Liver (tissue), 8 donors: ENCODE measurements at regions not wholly inside any gene's neighbourhood (a gene's known extent, or its start where the extent isn't known, plus 50 kb on each side); places are given as distances from the start of the nearest gene placed in this dataset.

ENCODE experiments used
- DNase-seq: peaks from one replicate; pipeline ENCODE4 v3.0.0-alpha.2; 2017; ENCODE audit warnings: low spot score
- H3K27ac ChIP-seq, 2 donors: one replicate each; pipeline ENCODE4 v1.7.0; 2013; ENCODE audit warnings: inconsistent platforms in 2 of 2, low read length in 2 of 2, control low read depth in 1 of 2, low read depth in 1 of 2, mild to moderate bottlenecking in 1 of 2
- H3K27me3 ChIP-seq, 4 donors: one replicate each; pipeline versions ENCODE4 v1.6.1 to v1.7.0; 2013; ENCODE audit warnings: low read length in 3 of 4, inconsistent platforms in 1 of 4, mild to moderate bottlenecking in 1 of 4, moderate library complexity in 1 of 4; ENCODE audit not compliant: control insufficient read depth in 4 of 4, insufficient read depth in 4 of 4
- H3K36me3 ChIP-seq, 4 donors: one replicate each; pipeline versions ENCODE4 v1.6.1 to v1.7.0; 2013; ENCODE audit warnings: low read length in 3 of 4, mild to moderate bottlenecking in 3 of 4, low read depth in 1 of 4, moderate library complexity in 1 of 4; ENCODE audit not compliant: control insufficient read depth in 4 of 4, insufficient read depth in 3 of 4
- H3K4me1 ChIP-seq, 4 donors: one replicate each; pipeline versions ENCODE4 v1.6.1 to v1.7.0; 2013; ENCODE audit warnings: low read length in 3 of 4, mild to moderate bottlenecking in 3 of 4, moderate library complexity in 1 of 4; ENCODE audit not compliant: control insufficient read depth in 4 of 4, insufficient read depth in 4 of 4
- H3K4me3 ChIP-seq, 3 donors: one replicate each; pipeline versions ENCODE4 v1.6.1 to v1.7.0; 2013; ENCODE audit warnings: low read length in 3 of 3, control low read depth in 1 of 3, low read depth in 1 of 3, mild to moderate bottlenecking in 1 of 3
- H3K9ac ChIP-seq, 2 donors: one replicate each; pipeline ENCODE4 v1.7.0; 2013; ENCODE audit warnings: low read length in 2 of 2, mild to moderate bottlenecking in 2 of 2, moderate library complexity in 2 of 2, control low read depth in 1 of 2, low read depth in 1 of 2
- H3K9me3 ChIP-seq, 4 donors: one replicate each; pipeline versions ENCODE4 v1.6.1 to v1.7.0; 2013; ENCODE audit warnings: low read length in 3 of 4; ENCODE audit not compliant: control insufficient read depth in 4 of 4
- EGR1 ChIP-seq, 2 donors: IDR thresholded peaks; 2 replicates each; pipeline ENCODE4 v1.6.1; 2016 to 2018; ENCODE audit warnings: antibody characterized with exemption in 2 of 2, low read depth in 2 of 2
- FOXA1 ChIP-seq: IDR thresholded peaks from 2 replicates; pipeline ENCODE4 v1.6.1; 2016; ENCODE audit warnings: antibody characterized with exemption
- FOXA2 ChIP-seq: IDR thresholded peaks from 2 replicates; pipeline ENCODE4 v1.6.1; 2016; ENCODE audit warnings: antibody characterized with exemption
- GABPA ChIP-seq, 2 donors: IDR thresholded peaks in 1 of 2; conservative IDR thresholded peaks in 1 of 2; 2 replicates each; pipeline ENCODE4 v1.6.1; 2016; ENCODE audit warnings: antibody characterized with exemption in 2 of 2, mild to moderate bottlenecking in 1 of 2, moderate library complexity in 1 of 2
- HNF4A ChIP-seq, 2 donors: conservative IDR thresholded peaks; 2 replicates each; pipeline ENCODE4 v1.6.1; 2016; ENCODE audit warnings: antibody characterized with exemption in 2 of 2, mild to moderate bottlenecking in 2 of 2
- HNF4G ChIP-seq: IDR thresholded peaks from 2 replicates; pipeline ENCODE4 v1.6.1; 2016; ENCODE audit warnings: antibody characterized with exemption
- JUND ChIP-seq, 2 donors: IDR thresholded peaks; 2 replicates each; pipeline ENCODE4 v1.6.1; 2016; ENCODE audit warnings: antibody characterized with exemption in 2 of 2
- NR2F2 ChIP-seq: IDR thresholded peaks from 2 replicates; pipeline ENCODE4 v1.6.1; 2016; ENCODE audit warnings: antibody characterized with exemption
- RAD21 ChIP-seq, 2 donors: IDR thresholded peaks; 2 replicates each; pipeline ENCODE4 v1.6.1; 2016; ENCODE audit warnings: antibody characterized with exemption in 2 of 2, mild to moderate bottlenecking in 2 of 2
- RXRA ChIP-seq, 2 donors: IDR thresholded peaks; 2 replicates each; pipeline ENCODE4 v1.6.1; 2017 to 2018; ENCODE audit warnings: antibody characterized with exemption in 2 of 2, mild to moderate bottlenecking in 1 of 2
- SP1 ChIP-seq: IDR thresholded peaks from 2 replicates; pipeline ENCODE4 v1.6.1; 2018; ENCODE audit warnings: antibody characterized with exemption, mild to moderate bottlenecking
- TAF1 ChIP-seq: conservative IDR thresholded peaks from 2 replicates; pipeline ENCODE4 v1.6.1; 2016; ENCODE audit warnings: antibody characterized with exemption, mild to moderate bottlenecking
- YY1 ChIP-seq: IDR thresholded peaks from 2 replicates; pipeline ENCODE4 v1.6.1; 2016; ENCODE audit warnings: antibody characterized with exemption, mild to moderate bottlenecking
- WGBS: extraction: QIAGEN DNeasy Blood & Tissue Kit; methylation state at CpG from one replicate; pipeline ENCODE4 v1.1.7; 2013; 5-methylcytosine and 5-hydroxymethylcytosine counted together
- TF ChIP-seq, protein P1 (sequence below): IDR thresholded peaks from 2 replicates; pipeline ENCODE4 v1.6.1; 2016; ENCODE audit warnings: antibody characterized with exemption
- TF ChIP-seq, protein P2 (sequence below): IDR thresholded peaks from 2 replicates; pipeline ENCODE4 v1.6.1; 2016; ENCODE audit warnings: antibody characterized with exemption
- TF ChIP-seq, protein P3 (sequence below): fragments of 150-350 bp; IDR thresholded peaks from 2 replicates; pipeline ENCODE4 v1.5.1; 2017; ENCODE audit warnings: improper control_type of control experiment, low read depth, low read length; ENCODE audit not compliant: missing input control
- TF ChIP-seq, protein P4 (sequence below): IDR thresholded peaks from 2 replicates; pipeline ENCODE4 v1.6.1; 2016; ENCODE audit warnings: antibody characterized with exemption, mild to moderate bottlenecking
- TF ChIP-seq, protein P5 (sequence below): IDR thresholded peaks from 2 replicates; pipeline ENCODE4 v1.6.1; 2016; ENCODE audit warnings: antibody characterized with exemption
- donor health status: healthy.
- donor health status: healthy.
- donor health status: healthy.
- donor health status: healthy.
- donor health status: healthy.

DNA sequence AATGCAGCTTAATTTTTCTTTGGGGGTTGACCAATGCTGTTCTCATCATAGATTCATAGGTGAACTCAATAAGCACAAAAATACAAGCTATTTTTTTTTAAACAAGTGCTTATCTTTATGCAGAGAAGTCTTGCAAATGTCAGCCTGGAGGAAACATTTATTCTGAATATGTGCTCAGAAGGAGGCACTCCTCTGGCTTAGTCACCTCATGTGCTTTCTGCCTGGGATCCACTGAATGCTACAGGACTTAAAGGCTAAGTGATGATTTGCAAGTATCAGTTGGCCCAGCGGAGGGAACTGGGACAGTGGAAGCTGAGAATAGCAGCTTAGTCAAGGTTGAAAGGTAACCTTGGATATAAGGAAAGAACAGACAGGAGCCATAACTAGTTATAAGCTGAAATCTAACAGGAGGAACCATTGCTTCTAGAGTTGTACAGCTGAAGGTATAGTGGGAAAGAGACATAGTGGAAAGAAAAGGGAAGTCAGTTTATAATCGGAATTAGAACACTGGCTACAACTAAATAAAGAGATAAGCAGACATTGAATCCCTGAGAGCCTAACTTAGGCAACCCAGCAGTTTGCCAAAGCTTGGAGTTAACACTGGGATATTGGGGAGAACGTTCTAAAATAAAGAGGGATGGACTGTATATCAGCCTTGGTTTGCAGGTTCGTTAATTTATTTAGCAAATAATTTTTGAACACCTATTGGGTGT, 488.7 kb downstream of the SUCLG1 start:
- Histone ChIP-seq H3K27me3 (no peaks in the 10 kb centered on the region), H3K4me1 (no peaks in the 10 kb centered on the region), H3K4me3 (no peak overlapping the region), H3K27ac (no peak overlapping the region), H3K9ac (no peak overlapping the region), H3K36me3 (no peaks in the 10 kb centered on the region), H3K9me3 (no peaks in the 10 kb centered on the region)
- 86% methylated on average over 4 of the region's 4 CpGs for WGBS
- TF ChIP-seq NR2F2: no peak
- TF ChIP-seq, protein P1, sequence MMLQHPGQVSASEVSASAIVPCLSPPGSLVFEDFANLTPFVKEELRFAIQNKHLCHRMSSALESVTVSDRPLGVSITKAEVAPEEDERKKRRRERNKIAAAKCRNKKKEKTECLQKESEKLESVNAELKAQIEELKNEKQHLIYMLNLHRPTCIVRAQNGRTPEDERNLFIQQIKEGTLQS: no peak
- TF ChIP-seq SP1: no peak
- TF ChIP-seq HNF4A (conservative IDR thresholded peaks at IDR 0.05): no peak
- TF ChIP-seq FOXA1: no peak
- TF ChIP-seq YY1: no peak
- no peak for TF ChIP-seq EGR1 (IDR thresholded peaks at IDR 0.05; ENCODE audit: low read depth in 2 of 2)
- TF ChIP-seq, protein P2, sequence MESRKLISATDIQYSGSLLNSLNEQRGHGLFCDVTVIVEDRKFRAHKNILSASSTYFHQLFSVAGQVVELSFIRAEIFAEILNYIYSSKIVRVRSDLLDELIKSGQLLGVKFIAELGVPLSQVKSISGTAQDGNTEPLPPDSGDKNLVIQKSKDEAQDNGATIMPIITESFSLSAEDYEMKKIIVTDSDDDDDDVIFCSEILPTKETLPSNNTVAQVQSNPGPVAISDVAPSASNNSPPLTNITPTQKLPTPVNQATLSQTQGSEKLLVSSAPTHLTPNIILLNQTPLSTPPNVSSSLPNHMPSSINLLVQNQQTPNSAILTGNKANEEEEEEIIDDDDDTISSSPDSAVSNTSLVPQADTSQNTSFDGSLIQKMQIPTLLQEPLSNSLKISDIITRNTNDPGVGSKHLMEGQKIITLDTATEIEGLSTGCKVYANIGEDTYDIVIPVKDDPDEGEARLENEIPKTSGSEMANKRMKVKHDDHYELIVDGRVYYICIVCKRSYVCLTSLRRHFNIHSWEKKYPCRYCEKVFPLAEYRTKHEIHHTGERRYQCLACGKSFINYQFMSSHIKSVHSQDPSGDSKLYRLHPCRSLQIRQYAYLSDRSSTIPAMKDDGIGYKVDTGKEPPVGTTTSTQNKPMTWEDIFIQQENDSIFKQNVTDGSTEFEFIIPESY: no peak
- TF ChIP-seq FOXA2: no peak
- TF ChIP-seq HNF4G: no peak
- TF ChIP-seq, protein P3, sequence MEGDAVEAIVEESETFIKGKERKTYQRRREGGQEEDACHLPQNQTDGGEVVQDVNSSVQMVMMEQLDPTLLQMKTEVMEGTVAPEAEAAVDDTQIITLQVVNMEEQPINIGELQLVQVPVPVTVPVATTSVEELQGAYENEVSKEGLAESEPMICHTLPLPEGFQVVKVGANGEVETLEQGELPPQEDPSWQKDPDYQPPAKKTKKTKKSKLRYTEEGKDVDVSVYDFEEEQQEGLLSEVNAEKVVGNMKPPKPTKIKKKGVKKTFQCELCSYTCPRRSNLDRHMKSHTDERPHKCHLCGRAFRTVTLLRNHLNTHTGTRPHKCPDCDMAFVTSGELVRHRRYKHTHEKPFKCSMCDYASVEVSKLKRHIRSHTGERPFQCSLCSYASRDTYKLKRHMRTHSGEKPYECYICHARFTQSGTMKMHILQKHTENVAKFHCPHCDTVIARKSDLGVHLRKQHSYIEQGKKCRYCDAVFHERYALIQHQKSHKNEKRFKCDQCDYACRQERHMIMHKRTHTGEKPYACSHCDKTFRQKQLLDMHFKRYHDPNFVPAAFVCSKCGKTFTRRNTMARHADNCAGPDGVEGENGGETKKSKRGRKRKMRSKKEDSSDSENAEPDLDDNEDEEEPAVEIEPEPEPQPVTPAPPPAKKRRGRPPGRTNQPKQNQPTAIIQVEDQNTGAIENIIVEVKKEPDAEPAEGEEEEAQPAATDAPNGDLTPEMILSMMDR: no peak
- TF ChIP-seq TAF1: no peak
- TF ChIP-seq RAD21 (IDR thresholded peaks at IDR 0.05): no peak
- TF ChIP-seq, protein P4, sequence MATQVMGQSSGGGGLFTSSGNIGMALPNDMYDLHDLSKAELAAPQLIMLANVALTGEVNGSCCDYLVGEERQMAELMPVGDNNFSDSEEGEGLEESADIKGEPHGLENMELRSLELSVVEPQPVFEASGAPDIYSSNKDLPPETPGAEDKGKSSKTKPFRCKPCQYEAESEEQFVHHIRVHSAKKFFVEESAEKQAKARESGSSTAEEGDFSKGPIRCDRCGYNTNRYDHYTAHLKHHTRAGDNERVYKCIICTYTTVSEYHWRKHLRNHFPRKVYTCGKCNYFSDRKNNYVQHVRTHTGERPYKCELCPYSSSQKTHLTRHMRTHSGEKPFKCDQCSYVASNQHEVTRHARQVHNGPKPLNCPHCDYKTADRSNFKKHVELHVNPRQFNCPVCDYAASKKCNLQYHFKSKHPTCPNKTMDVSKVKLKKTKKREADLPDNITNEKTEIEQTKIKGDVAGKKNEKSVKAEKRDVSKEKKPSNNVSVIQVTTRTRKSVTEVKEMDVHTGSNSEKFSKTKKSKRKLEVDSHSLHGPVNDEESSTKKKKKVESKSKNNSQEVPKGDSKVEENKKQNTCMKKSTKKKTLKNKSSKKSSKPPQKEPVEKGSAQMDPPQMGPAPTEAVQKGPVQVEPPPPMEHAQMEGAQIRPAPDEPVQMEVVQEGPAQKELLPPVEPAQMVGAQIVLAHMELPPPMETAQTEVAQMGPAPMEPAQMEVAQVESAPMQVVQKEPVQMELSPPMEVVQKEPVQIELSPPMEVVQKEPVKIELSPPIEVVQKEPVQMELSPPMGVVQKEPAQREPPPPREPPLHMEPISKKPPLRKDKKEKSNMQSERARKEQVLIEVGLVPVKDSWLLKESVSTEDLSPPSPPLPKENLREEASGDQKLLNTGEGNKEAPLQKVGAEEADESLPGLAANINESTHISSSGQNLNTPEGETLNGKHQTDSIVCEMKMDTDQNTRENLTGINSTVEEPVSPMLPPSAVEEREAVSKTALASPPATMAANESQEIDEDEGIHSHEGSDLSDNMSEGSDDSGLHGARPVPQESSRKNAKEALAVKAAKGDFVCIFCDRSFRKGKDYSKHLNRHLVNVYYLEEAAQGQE: no peak
- TF ChIP-seq, protein P5, sequence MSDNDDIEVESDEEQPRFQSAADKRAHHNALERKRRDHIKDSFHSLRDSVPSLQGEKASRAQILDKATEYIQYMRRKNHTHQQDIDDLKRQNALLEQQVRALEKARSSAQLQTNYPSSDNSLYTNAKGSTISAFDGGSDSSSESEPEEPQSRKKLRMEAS: no peak
- no peak for TF ChIP-seq GABPA (IDR thresholded peaks at IDR 0.05 in 1 of 2, conservative IDR thresholded peaks at IDR 0.05 in 1 of 2)
- no peak for TF ChIP-seq JUND (IDR thresholded peaks at IDR 0.05)
- TF ChIP-seq RXRA (IDR thresholded peaks at IDR 0.05): no peak
- no peak for DNase-seq
